Kasumi-1 (cell line): ENCODE measurements at regions not wholly inside any gene's neighbourhood (a gene's known extent, or its start where the extent isn't known, plus 50 kb on each side); places are given as distances from the start of the nearest gene placed in this dataset.

Experiments
- DNase-seq, 2 experiments: peaks; one replicate each; lab custom pipeline; 2025; lab: John Stamatoyannopoulos, UW

DNA sequence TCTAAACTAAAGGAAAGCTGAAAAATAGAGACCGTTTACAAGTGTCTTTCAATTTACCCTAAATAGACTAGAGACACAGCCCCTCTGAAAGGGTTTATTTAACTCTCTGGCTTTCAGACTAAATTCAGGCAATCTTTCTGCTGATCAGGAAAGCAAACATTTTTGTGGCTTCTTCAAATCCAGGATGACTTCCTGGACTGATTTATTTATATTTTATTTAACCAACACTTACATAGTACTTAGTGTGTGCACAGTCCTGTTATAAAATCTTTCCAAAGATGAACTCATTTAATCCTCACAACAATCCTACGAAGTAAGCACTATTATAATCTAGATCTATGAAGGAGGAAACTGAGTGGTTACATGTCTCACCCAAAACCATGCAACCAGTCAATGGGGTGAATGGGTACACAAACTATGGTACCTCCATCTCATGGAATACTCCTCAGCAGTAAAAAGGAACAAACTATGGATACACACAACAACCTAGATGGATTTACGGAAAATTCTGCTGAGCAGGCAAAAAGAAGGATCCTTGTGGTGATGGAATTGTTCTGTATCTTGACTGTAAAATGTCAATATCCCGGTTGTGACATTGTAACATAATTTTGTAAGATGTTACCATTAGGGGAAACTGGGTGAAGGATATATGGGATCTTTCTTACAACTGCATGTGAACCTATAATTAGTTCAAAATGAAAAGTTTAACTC lies 64.1 kb upstream of the MAMLD1 start:
- no peak for DNase-seq

DNA sequence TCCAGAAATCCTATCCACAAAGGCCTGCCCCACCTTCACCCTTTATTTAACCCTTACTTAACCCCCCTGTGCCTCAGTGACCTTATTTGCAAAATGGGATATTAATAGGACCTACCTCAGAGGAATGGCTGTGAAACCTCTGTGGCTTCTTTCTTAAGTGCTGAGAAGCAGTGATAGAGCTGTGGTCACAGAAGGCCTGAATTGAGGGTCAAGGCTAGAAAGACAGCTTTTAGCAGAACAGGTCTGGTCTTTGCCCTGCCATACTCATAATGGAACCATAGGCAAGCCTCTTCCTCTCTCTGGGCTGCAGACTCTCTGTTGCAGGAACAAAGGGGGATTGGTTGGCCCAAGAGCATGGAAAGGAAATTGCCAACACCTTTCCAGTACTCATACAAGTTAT lies 63.5 kb upstream of the MAMLD1 start:
- no peak for DNase-seq

DNA sequence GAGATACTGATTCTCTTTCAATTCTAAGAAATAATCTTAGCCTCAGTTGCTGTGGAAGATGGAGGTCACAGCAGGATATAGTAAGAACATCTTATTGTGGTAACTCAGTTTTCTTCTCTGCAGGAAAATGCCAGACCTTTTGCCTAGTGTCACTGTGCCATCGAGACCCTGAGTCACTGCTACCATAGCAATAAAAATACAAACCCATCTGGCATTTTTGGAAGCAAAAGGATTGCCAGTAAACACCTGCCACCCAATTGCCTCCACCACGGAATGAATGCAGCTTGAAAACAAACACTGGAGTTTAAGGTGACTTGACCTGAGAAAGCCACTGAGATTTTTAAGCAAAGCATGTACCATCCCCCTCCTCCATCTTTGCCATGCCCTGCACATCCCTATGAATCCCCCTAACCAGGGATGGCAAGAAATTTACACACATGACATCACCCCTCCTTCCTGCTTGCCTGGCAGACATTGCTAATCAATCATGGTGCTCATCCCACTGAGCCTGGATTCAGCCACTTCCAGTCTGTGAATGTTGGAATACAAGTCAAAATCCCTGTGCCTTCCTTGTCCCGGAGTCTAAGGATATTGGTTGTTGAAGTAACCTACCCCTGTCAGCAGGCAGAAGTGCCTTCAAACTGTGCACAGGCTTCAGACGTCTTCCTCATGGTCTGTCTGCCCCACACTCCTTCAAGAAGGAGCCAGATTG lies 59.6 kb upstream of the MAMLD1 start:
- no peak for DNase-seq

DNA sequence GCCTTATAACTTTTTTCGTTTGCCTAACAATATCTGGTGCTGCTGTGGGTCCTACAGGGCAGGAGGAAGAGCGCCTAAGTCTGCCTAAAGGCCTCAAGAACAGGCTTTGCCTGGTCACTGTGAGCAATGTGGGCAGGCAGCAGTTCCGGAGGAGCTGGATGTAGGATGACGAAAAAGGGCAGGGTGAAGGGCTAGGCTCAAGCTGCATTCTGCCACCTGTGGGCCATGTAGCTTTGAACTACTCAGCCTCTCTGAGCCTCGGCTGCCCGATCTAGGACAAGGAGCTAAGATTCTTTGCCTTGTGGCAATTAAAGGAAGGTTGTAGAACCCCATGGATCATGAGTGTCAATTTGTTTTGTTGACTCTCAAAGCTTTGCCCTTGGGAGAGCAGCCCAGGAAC lies 57.1 kb upstream of the MAMLD1 start:
- no peak for DNase-seq

DNA sequence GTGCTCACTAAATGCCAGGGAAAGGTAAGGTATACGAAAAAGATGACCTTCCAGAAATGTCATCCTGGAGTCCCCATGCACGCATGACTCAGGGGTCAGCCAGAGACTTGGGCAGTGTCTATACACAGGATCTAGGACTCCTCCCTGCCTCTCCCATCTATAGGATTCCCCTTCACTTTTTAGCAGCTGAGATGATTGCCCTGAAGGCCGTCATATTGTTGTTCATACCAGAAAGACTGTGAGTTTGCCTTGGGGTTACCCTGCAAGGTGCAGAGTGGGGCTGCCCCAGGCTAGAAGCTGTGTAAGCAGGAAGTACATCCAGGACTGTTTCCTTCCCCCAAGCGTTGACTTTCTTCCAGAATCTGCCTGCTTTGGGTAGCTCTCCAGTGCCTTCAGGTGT lies 55.1 kb upstream of the MAMLD1 start:
- no peak for DNase-seq

DNA sequence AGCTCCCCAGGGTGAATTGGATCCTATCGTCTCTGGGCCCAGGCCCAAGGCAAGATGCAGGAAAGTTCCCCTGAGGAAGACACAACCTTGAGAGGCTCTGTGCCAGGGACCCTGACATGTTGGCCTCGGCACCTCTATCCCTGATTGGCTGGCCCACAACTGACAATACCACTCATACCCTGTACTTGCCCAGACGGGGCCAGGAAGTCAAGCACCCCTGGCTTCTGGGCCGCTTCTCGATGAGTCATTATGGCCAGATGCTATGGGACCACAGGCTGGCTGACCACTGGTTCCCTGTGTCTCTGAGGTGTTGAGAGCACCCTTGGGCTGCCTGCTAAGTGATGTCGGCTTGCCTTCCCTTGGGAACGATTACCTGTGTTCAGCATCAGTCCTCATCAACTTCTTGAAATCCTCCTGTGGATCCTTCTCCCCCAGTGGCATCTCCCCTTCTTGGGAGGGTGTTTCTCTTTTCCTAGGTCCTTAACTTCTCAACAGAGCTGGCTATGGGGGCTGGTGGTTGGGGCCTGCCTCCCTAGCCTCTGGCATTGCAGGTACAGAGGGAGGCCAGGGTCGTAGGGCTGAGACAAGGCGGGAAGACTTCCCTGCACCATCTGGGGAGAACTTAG lies 54.5 kb upstream of the MAMLD1 start:
- no peak for DNase-seq

DNA sequence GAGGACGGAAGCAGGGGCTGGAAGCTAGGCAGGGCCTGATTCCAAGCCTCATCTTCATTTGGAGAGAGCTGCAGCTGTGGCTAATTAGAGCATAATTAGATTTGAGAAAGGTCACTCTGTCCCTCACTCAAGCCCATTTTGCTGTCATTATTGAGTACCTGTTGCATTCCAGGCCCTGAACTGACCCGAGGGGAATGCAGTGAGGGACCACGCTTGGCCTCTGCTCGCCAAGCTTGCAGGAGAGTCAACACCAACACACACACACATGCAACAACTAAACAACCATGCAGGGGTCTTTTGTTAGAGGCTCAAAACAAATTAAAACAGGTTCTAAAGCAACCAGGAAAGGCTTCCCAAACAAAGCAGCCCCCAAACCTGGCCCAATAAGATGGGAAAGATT lies 52.7 kb upstream of the MAMLD1 start:
- no peak for DNase-seq

DNA sequence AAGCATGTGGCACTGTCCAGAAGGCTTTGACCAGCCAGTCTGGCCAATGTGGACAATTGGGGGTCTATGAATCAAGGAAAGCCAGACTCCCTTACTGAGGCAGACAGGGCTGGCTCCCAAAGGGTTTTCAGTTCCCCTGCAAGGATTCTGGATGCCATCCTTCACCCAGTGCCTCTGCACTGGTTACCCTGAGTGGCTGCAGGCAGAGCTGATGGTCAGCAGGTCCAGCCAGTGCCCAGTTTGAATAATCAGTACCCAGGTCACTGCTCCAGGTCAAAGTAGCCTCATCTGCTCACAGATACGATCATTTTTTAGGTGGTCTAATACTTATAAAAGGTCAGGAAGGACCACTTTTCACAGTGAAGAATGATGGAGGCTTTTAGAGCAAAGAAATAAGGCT lies 52.2 kb upstream of the MAMLD1 start:
- no peak for DNase-seq

DNA sequence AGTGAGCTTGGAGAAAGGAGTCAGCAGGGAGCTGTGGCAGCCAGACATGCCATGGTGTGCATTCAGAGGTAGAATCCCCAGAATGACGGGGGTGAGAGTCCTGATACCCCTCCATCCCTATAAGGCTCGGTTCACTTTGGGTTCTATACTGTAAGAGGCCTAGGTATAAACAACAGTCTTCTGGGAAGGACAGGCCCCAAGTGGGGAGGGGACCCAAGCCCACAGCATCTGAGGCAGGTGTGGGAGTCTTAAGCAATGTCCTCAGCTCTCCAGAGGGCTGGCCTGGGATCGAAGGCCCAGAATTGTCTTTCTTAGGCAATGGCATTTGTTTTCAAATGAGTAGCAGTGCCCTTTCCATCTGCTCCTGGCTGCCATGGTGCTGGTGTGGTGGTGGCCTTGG lies 50.2 kb upstream of the MAMLD1 start:
- DNase-seq = no peak
